Parathyroid adenoma (tissue), 2 donors: ENCODE measurements at regions not wholly inside any gene's neighbourhood (a gene's known extent, or its start where the extent isn't known, plus 50 kb on each side); places are given as distances from the start of the nearest gene placed in this dataset.

Source experiments
- H2AFZ ChIP-seq: fragments of 300-600 bp; sonication (generic); one replicate; pipeline ENCODE4 v1.7.0; 2017; ENCODE audit warnings: antibody characterized with exemption, mild to moderate bottlenecking
- H3K27ac ChIP-seq: fragments of 300-600 bp; sonication (generic); one replicate; pipeline ENCODE4 v1.7.0; 2017
- H3K27me3 ChIP-seq: fragments of 300-600 bp; sonication (generic); one replicate; pipeline ENCODE4 v1.7.0; 2017; ENCODE audit warnings: low read length; ENCODE audit not compliant: control insufficient read depth, insufficient read depth
- H3K36me3 ChIP-seq: fragments of 300-600 bp; sonication (generic); one replicate; pipeline ENCODE4 v1.7.0; 2017; ENCODE audit warnings: low read length; ENCODE audit not compliant: control insufficient read depth, insufficient read depth
- H3K4me1 ChIP-seq: fragments of 300-600 bp; sonication (generic); one replicate; pipeline ENCODE4 v1.7.0; 2017; ENCODE audit warnings: control low read depth
- H3K4me2 ChIP-seq: fragments of 300-600 bp; sonication (generic); one replicate; pipeline ENCODE4 v1.7.0; 2017; ENCODE audit warnings: low read length
- H3K4me3 ChIP-seq: fragments of 300-600 bp; sonication (generic); one replicate; pipeline ENCODE4 v1.7.0; 2017; ENCODE audit warnings: low read depth, low read length
- H3K79me2 ChIP-seq: fragments of 300-600 bp; sonication (generic); one replicate; pipeline ENCODE4 v1.7.0; 2017; ENCODE audit warnings: control low read depth
- H3K9ac ChIP-seq: fragments of 300-600 bp; sonication (generic); one replicate; pipeline ENCODE4 v1.7.0; 2017; ENCODE audit warnings: mild to moderate bottlenecking
- H3K9me3 ChIP-seq: fragments of 300-600 bp; sonication (generic); one replicate; pipeline ENCODE4 v1.7.0; 2017; ENCODE audit warnings: low read length; ENCODE audit not compliant: control insufficient read depth
- TF ChIP-seq, protein P1 (sequence below): fragments of 300-600 bp; sonication (generic); IDR thresholded peaks from one replicate; pipeline ENCODE4 v1.7.0; 2017; ENCODE audit warnings: antibody characterized with exemption, mild to moderate bottlenecking
- donor health status: primary hyperparathyroidism.

DNA sequence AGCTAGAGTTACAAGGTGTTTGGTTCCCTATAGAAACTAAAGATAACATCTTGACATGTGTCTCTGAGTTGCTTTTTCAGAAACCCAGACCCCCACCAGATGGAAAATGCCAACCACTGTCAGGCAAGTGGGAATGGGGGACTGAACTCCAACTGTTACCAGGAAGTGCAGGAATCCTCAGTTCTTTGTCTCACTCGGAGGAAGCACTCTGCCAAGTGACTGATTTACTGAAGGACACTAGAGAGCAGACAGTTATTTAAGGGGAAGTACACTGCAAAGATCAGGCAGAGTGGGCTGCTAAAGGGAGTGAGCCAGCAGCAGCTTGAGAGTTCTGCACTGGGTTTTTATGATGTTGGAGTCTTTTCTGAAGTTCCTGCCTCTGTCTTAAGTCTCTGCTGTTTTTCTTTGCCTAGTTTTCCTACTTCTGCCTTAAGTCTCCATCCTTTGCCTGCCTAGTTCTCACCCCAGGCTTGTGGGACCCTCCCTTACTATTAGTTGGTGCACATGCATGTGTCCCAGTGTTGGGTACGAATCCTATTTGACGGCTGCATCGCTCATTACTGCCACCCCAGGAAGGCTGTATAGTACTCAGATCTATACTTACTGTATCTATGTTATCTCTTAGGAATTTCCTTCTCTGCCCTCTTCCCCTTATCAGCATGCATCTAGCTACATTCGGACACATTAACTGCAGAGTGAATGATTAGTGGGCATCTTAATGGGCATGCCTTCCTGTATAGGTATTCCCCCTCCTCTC, 97.1 kb downstream of the TEX51 start:
- no peak overlapping the region for H3K4me3 ChIP-seq
- no peak overlapping the region for H2AFZ ChIP-seq
- TF ChIP-seq, protein P1, sequence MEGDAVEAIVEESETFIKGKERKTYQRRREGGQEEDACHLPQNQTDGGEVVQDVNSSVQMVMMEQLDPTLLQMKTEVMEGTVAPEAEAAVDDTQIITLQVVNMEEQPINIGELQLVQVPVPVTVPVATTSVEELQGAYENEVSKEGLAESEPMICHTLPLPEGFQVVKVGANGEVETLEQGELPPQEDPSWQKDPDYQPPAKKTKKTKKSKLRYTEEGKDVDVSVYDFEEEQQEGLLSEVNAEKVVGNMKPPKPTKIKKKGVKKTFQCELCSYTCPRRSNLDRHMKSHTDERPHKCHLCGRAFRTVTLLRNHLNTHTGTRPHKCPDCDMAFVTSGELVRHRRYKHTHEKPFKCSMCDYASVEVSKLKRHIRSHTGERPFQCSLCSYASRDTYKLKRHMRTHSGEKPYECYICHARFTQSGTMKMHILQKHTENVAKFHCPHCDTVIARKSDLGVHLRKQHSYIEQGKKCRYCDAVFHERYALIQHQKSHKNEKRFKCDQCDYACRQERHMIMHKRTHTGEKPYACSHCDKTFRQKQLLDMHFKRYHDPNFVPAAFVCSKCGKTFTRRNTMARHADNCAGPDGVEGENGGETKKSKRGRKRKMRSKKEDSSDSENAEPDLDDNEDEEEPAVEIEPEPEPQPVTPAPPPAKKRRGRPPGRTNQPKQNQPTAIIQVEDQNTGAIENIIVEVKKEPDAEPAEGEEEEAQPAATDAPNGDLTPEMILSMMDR = no peak
- H3K27me3 ChIP-seq = no peaks in the 10 kb centered on the region
- H3K9me3 ChIP-seq = no peaks in the 10 kb centered on the region
- no peak overlapping the region for H3K4me2 ChIP-seq
- no peak overlapping the region for H3K9ac ChIP-seq
- no peak overlapping the region for H3K27ac ChIP-seq
- no peaks in the 10 kb centered on the region for H3K4me1 ChIP-seq
- H3K36me3 ChIP-seq = no peaks in the 10 kb centered on the region
- no peaks in the 10 kb centered on the region for H3K79me2 ChIP-seq

GRCh38 chr2:126996378-126996699, 97.6 kb downstream of the TEX51 start:
- Histone ChIP-seq H3K4me1 (no peaks in the 10 kb centered on the region), H3K9ac (no peak overlapping the region), H2AFZ (no peak overlapping the region), H3K4me2 (no peak overlapping the region), H3K36me3 (no peaks in the 10 kb centered on the region), H3K9me3 (no peaks in the 10 kb centered on the region), H3K27me3 (no peaks in the 10 kb centered on the region), H3K79me2 (no peaks in the 10 kb centered on the region), H3K4me3 (no peak overlapping the region), H3K27ac (no peak overlapping the region)
- TF ChIP-seq, protein P1 = no peak
